Sigmoid colon (tissue), 4 donors: ENCODE measurements at regions not wholly inside any gene's neighbourhood (a gene's known extent, or its start where the extent isn't known, plus 50 kb on each side); places are given as distances from the start of the nearest gene placed in this dataset.

Experiments used
- CTCF ChIP-seq, 4 experiments: fragments of 450-650 bp in 3 of 4; fragments of 200-600 bp in 1 of 4; IDR thresholded peaks; one replicate each; pipeline ENCODE4 v1.5.1; 2016 to 2019; ENCODE audit warnings: antibody characterized with exemption in 4 of 4, mild to moderate bottlenecking in 3 of 4, moderate library complexity in 2 of 4
- EP300 ChIP-seq, 4 donors: sonication (generic); formaldehyde crosslinking; IDR thresholded peaks; one replicate each; pipeline ENCODE4 v1.6.1; 2017; ENCODE audit warnings: antibody characterized with exemption in 4 of 4
- POLR2AphosphoS5 ChIP-seq, 4 donors: sonication (generic); formaldehyde crosslinking; IDR thresholded peaks; one replicate each; pipeline ENCODE4 v1.6.1; 2017; ENCODE audit warnings: antibody characterized with exemption in 4 of 4

- no peak for TF ChIP-seq POLR2AphosphoS5 (IDR thresholded peaks at IDR 0.05)
- TF ChIP-seq CTCF (IDR thresholded peaks at IDR 0.05) = no peak
- TF ChIP-seq EP300 (IDR thresholded peaks at IDR 0.05) = no peak
Observed at GRCh38 chr11:91295591-91295990, 929.0 kb upstream of the FAT3 start.
